ACHN (cell line): ENCODE measurements at regions not wholly inside any gene's neighbourhood (a gene's known extent, or its start where the extent isn't known, plus 50 kb on each side); places are given as distances from the start of the nearest gene placed in this dataset.

Experiments
- DNase-seq: peaks from one replicate; pipeline ENCODE4 v3.0.0-alpha.2; 2015
- in situ Hi-C: cut with HindIII; loops from 2 replicates; pipeline ENCODE4 v1.10.0; 2017; ENCODE audit warnings: low sequenced_read_pairs, low pct_ligation_motif_present, low pct_unique_long_range_greater_than_20kb

GRCh38 chr2:129735576-129735975 is 243.9 kb upstream of the RAB6C start:
- in situ Hi-C loops, result no loop called here
- DNase-seq, result no peak

GRCh38 chr2:129737660-129738527 is 241.6 kb upstream of the RAB6C start:
- DNase-seq, result no peak
- in situ Hi-C loops, result no loop called here

GRCh38 chr2:129738799-129739198 is 240.7 kb upstream of the RAB6C start:
- no peak for DNase-seq

GRCh38 chr2:129740504-129740903 is 239.0 kb upstream of the RAB6C start:
- in situ Hi-C loops, result no loop called here
- no peak for DNase-seq

More at GRCh38 chr2:129738799-129739198, 240.7 kb upstream of the RAB6C start:
- in situ Hi-C loops, result no loop called here

GRCh38 chr2:129741165-129741564 is 238.3 kb upstream of the RAB6C start:
- DNase-seq, result no peak
- in situ Hi-C loops, result no loop called here

GRCh38 chr2:129741623-129742022 is 237.8 kb upstream of the RAB6C start:
- in situ Hi-C loops, result no loop called here
- DNase-seq, result no peak

GRCh38 chr2:129742415-129743180 is 236.9 kb upstream of the RAB6C start:
- DNase-seq, result no peak
- in situ Hi-C loops, result no loop called here

- no peak for DNase-seq
- in situ Hi-C loops, result no loop called here
These were observed 235.3 kb upstream of the RAB6C start for GRCh38 chr2:129744141-129744540.

GRCh38 chr2:129744649-129745048 is 234.8 kb upstream of the RAB6C start:
- in situ Hi-C loops, result no loop called here
- DNase-seq, result no peak

- no peak for DNase-seq
- in situ Hi-C loops, result no loop called here
These were observed 231.9 kb upstream of the RAB6C start for GRCh38 chr2:129747500-129748125.

GRCh38 chr2:129748250-129748649 is 231.2 kb upstream of the RAB6C start:
- DNase-seq, result no peak
- in situ Hi-C loops, result no loop called here

- DNase-seq, result no peak
- in situ Hi-C loops, result no loop called here
These were observed 230.8 kb upstream of the RAB6C start for GRCh38 chr2:129748653-129749052.

- DNase-seq, result no peak
- in situ Hi-C loops, result no loop called here
These were observed 228.1 kb upstream of the RAB6C start for GRCh38 chr2:129751409-129751808.

- in situ Hi-C loops, result no loop called here
- no peak for DNase-seq
These were observed 227.3 kb upstream of the RAB6C start for GRCh38 chr2:129752176-129752575.

- in situ Hi-C loops, result no loop called here
These were observed 226.8 kb upstream of the RAB6C start for GRCh38 chr2:129752686-129753085.

GRCh38 chr2:129753261-129753660 is 226.2 kb upstream of the RAB6C start:
- in situ Hi-C loops, result no loop called here
- no peak for DNase-seq

More at GRCh38 chr2:129752686-129753085, 226.8 kb upstream of the RAB6C start:
- no peak for DNase-seq

- DNase-seq, result no peak
- in situ Hi-C loops, result no loop called here
These were observed 225.0 kb upstream of the RAB6C start for GRCh38 chr2:129754421-129754820.

- in situ Hi-C loops, result no loop called here
These were observed 224.6 kb upstream of the RAB6C start for GRCh38 chr2:129754831-129755230.

GRCh38 chr2:129755786-129756185 is 223.7 kb upstream of the RAB6C start:
- in situ Hi-C loops, result no loop called here
- no peak for DNase-seq

More at GRCh38 chr2:129754831-129755230, 224.6 kb upstream of the RAB6C start:
- DNase-seq, result no peak
